ENCODE measurements at regions not wholly inside any gene's neighbourhood (a gene's known extent, or its start where the extent isn't known, plus 50 kb on each side); places are given as distances from the start of the nearest gene placed in this dataset.

DNA sequence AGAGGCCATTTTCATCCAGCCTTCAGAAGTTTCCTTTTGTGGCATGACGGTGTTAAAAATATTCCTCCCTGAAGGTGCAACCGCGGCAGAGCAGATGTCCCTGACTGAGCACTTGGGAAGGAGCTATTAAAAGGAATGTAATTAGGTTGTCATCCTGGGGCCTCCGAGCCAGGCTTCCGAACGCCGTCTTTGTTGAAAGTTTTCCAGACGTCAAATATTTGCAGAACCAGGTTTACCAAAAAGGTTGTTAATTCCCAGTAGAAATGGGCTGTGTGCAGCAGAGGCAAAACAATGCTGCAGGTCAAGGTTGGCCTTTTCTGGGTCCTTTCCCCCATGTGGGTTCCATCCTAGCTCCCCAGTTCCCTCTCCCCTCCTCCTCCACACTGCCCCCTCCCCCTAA is 88.8 kb upstream of the CALM2 start:
- no peak for DNase-seq (ENCODE audit: low spot score)

DNA sequence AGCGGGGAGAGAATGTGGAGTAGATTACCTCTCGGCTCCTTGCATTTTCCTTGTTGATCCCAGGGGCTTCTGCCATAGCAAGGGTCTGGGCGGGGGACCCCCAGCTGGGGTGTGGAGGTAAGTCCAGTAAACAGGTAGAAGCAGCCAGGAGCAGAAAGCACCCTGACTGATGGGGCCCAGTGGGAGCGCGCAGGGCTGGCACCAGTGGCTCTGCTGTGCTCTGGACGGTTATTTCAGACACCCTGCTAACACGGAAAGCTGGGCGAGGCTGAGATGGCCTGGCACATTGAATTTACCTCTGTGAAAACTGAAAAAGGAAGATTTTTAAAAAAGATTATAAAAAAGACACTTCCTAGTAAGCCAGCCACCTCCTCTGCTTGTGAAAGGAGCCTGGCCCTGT is 88.4 kb upstream of the CALM2 start:
- DNase-seq (ENCODE audit: low spot score), result no peak

DNA sequence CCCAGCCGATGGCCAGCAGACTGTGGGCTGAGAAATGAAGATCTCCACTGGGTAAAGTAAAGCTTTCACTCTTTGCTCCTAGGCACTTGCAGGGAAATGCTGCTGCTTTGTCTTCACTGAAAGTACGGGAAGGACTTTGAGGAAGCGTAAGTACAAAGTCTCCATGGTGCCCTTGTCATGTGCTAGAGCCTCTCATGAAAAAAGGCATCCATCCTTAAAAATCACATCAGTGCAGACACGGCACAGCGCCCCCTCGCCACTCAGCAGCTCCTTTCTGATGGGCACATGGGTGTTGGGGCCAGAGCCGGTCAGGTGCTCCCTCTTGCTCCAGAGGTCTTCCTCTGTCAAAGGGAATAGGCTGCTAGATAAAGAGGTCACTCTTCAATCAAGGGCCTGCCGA is 87.8 kb upstream of the CALM2 start:
- no peak for DNase-seq (ENCODE audit: low spot score)

DNA sequence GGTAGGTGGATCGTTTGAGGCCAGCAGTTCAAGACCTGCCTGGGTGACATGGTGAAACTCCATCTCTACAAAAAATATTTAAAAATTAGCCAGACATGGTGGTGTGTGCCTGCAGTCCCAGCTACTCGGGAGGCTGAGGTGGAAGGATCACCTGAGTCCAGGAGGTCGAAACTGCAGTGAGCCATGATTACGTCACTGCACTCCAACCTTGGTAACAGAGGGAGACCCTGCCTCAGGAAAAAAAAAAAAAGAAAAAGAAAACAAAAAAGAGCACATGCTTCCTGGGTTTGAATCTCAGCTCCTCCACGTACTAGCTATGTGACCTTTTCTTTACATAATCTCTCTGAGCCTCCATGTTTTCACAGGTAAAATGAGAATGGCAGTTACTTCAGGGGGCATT is 86.3 kb upstream of the CALM2 start:
- no peak for DNase-seq (ENCODE audit: low spot score)

DNA sequence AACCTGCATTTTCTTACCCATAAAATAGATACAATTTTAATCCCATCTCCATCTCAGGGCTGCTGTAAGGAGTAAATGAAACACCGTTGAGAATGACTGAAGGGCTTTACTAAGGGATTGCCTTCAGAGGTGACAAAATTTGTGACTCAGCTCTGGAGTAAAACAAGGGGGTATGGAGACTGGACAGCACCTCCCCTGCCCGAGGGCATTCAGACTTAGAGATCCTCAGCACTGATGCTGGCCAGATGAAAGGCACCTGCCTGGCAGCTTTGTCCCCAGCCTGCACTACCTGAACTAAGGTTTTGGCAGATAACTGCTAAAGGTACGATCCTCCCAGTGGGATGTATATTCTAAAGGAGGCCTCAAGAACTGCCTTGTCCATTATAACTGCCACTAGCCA is 84.7 kb upstream of the CALM2 start:
- no peak for DNase-seq (ENCODE audit: low spot score)

DNA sequence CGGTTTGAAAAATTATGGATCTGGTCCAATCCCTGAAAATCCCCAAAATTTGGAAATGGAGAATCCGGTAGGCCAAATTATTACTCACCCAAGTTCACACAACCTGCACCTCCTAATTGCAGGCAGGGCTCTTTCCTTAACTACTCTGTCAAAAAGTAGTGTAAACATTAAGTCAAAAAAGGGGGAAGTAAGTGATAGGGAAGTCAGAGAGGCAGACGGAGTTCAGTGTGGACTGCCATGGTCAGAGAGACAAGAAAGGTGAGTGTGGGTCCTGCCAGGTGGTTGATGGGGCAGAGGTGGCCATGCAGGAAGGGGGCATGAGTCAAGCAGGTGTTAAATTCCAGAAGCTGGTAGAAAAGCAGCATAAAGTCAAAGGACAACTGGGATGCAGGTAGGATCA is 83.5 kb upstream of the CALM2 start:
- no peak for DNase-seq (ENCODE audit: low spot score)

DNA sequence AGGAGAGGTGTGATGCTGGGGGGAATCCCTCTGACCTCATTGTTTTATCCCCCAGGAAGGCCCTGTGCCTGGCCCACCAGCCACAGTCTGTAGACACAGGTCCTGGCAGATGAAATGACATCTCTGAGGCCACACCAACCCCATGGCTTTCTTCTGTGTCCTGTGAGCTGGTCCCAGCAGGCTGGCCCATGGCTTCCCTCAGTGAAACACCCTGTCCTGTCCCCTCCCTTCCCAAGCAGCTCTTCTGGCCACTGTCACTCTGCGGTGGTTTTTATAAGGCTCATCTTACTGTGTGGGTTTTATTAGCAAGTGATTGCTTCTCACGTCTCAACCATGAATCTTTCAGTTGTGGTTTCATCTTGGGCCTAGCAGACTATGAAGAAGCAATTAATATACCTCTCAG is 81.6 kb upstream of the CALM2 start:
- DNase-seq (ENCODE audit: low spot score), result no peak

DNA sequence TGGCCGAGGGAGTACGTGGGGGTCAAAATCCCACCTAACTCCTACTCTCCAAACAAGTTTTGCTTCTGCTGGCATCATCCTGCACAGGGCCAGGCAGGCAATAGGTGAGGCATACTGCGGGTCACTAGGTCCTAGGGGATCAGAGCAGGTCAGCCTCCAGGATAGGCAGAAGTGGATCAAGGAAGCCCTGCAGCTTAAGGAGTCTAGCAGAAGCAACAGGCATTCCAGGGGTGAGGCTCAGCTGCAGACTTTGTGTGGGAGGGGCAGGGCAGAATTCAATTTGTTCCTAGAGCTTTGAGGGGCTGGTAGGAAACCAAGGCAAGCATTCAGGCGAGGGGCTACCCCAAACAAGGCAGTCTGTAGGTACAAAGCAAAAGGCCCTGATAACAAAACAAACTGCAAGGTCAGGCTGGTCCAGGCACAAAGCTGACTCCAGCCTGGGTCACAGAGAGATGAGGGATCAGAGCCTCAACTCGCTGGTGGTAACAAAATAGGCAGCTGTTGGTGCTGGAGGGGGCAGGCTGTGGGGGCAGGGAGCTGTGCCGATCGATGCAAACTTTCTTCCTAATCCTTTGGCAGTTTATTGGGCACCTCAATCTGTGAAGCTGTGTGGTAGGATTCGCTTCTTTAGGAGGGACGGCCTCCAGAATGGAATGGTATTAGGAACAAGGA is 80.2 kb upstream of the CALM2 start:
- DNase-seq (ENCODE audit: low spot score), result no peak

DNA sequence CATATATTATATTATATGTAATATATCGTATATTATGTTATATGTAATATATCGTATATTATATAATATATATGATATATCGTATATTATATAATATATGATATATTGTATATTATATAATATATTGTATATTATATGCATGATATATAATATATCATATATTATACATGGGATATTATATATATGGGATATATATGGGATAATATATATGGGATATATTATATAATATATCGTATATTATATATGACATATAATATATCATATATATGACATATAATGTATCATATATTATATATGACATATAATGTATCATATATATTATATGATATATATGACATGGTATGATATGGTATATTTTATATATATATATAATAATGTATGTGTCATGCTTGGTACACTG is 79.5 kb upstream of the CALM2 start:
- DNase-seq (ENCODE audit: low spot score), result no peak

DNA sequence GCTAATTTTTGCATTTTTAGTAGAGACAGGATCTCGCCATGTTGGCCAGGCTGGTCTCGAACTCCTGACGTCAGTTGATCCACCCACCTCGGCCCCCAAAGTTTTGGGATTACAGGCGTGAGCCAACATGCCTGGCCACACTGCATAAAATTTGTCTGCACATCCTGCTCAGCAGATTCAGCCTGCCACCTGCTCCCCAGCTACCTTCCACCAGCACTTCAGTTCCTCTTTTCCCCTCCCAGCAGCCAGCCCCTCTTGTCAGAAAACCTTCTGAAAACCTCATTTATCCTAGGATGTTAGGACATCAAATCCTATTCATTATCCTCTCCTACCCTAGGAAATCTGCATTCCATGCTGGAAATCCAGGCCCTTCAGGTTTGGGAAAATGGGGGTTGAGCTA is 78.2 kb upstream of the CALM2 start:
- DNase-seq (ENCODE audit: low spot score), result no peak

DNA sequence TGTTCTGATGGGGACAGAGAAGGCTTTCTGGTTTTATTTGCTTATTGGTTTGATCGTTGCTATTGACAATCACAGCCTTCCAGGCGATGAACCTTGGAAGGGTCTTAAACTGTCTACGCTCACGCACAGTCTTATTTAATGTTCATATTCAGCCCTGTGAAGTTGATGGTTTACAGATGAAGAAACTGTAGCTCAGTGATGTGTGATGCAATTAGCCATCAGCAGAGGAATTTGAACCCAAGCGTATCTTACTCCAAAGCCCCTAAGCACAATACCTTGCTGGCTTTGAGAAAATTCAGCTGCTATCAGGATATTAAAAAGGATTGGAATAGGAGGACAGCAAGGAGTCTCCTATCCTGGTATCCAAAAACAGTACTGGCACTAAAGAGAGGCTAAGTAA is 77.1 kb upstream of the CALM2 start:
- DNase-seq (ENCODE audit: low spot score), result no peak

DNA sequence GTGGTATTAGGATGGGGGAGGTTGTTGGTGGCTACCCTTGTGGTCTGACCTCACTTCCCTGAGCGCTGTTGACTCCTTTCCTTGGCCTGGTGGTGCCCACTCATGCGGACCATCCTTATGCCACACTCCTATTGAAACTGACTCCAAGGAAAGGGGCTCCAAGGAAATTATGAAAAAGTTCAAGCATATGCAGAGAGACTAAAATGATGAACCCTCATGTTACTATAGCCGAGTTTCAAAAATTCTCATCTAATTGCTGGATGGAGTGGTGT is 75.0 kb upstream of the CALM2 start:
- no peak for DNase-seq (ENCODE audit: low spot score)

DNA sequence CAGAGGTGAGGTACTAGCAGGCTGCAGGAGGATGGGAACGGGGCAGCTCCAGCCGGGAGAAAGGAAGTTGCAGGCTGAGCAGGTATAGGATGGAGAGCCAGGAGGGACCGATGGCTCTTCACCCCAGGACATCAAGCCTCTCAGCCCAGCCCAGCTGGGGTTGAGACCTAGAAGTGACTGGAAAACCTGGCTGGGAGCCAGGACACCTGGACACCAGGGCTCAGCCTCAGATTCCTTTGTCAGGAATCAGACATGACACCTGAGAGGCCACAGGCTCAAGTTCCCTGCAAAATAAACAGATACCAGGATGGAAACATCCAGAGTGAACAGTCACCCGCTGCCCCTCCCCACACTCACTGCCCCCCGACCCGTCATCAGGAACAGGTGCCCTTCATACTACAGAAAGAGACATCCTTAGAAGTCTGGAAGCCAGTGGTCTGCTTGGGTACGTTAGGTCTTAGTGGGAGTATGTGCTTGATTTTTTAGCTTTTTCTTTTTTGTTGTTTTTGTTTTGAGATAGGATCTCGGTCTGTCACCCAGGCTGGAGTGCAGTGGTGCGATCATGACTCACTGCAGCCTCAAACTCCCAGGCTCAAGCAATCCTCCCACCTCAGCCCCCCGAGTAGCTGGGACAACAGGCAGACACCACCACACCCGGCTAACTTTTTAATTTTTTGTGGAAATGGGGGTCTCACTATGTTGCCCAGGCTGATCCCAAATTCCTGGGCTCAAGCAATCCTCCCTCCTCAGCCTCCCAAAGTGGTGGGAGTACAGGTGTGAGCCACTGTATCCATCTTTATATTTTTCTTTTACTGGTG is 74.5 kb upstream of the CALM2 start:
- DNase-seq (ENCODE audit: low spot score), result no peak

DNA sequence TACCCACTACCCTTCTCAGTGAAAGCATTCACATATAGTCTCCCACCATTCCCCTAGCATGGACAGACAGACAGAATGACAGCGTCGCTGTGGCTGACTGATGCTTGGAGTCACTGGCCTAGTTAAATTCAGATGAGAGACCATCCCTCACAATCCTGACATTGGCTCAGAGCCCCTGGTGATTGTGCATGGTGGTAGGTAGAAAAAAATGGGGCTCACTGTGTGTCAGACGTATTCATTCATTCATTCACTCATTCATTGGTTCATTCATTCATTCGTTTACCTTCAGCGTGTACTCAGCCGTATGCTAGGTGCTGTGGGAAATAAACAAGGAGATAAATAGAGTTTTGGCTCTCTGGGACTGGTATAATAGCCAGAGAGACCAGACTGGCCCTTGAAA is 73.6 kb upstream of the CALM2 start:
- no peak for DNase-seq (ENCODE audit: low spot score)

DNA sequence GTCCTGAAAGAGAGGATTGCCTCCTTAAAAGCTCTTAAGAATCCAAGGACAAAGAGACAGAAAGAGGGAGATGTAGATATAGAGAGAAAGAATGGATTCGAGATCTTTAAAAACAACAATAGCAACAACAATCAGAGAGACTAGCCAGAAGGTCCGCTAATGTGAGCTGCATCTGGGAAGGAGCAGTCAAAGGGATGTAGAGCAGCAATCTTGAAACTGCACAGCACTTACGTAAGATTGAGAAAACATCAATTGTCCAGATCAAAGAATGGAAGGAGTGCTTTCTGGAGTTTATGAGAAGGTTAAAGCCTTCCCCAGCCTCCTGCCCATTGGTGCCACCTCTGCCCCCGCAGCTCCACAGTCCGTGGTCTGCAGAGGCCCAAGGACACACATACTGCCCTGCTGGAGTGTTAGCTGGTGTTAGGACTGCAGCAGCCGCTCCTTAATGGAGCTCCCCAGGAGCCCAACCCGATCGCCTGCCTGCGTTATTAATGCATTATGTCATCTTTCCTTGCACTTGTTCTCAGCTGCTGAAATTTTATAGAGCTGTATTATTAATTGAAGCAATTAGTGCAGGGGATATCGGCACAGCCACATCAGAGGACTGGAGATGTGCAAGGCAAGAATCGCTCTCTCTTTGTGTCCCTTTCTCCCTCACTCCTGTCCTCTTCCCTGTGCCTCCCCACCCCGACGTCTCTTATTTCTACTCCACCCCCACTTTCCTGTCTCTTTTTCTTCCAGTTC is 73.0 kb upstream of the CALM2 start:
- no peak for DNase-seq (ENCODE audit: low spot score)

DNA sequence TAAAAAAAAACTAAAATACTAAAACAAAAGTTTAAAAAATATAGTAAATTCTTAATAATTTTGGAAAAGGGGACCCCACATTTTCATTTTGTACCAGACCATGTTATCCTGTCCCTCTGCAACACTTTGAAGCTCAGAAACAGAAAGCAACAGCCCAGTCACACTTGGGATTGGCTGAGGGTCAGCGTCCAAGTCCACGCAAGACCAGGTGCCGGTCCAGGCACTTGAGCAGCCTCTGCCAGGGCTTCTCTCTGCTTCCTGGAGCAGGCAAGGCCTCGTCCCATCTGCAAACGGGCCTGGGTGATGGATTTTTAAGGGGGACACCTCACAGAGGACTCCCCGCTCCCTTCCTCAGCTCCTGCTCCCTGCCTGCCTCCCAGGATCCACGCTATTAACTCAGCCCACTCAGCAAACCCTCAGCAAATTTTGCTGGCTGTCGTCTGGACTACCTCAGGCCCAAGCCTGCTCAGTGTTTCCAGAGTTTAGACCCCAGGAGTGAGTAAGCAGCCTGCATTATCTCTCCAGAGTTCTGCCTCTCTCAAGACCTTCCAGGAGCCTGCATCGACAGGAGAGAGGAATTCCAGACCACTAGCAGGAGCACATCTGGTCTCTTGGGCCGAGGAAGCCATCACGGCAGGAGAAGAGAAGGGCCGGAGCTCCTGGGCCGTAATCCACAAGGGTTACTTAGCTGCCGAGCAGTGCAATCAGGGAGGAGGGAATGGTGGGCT is 67.4 kb upstream of the CALM2 start:
- no peak for DNase-seq (ENCODE audit: low spot score)

DNA sequence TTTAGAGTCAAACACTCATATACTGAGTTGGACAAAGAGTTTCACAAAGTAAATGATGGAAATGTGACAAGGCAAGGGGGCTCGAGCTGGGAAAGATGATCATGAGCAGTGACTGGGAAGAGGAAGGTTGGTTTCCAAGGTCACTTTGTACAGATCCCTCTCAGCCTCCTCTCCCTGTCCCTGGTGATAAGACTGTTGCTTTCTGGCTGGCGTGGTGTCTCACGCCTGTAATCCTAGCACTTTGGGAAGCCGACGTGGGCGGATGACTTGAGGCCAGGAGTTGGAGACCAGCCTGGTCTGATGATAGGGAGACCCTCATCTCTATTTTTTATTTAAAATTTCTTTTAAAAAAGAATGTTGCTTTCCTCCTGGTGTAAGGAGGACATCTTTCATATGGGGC is 65.4 kb upstream of the CALM2 start:
- no peak for DNase-seq (ENCODE audit: low spot score)

DNA sequence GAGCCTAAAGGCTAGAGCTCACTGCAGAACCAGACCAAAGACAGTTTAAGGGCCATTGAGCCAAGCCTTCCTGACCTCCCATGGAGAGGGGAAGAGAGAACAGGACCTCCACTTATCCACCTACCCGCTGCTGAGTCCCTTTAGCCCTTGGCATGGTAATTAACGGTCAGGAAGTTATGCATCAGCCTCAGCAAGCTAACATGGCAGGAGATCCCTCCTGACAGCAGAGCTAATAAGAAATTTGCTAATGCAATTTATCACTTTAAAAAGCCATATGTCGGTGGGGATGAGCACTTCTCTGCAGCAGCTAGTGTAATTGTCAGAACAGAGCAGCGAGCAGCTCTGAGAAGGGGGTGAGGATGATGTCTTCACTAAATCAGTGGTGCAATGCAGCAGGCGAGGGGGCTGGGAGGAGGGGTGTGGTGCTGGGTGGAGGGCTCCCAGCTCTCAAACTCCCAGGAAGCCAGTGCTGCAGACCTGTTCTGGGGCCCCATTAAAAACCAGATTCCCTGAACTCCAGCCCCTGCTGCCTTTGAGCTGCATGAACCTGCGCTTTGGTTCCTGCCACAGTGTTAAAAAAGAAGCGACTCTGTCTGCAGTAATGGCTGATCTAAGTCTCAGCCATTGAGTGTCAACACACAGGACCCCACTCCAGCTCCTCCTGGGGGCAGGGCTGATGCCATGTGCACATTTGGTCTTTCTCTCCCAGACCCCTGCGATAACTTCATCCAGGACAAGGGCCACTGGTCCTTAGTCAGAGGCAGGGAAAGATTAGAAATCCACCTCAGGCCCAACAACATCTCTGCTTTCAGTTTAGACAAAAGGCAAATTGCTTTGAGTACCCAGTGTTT is 63.0 kb upstream of the CALM2 start:
- no peak for DNase-seq (ENCODE audit: low spot score)

DNA sequence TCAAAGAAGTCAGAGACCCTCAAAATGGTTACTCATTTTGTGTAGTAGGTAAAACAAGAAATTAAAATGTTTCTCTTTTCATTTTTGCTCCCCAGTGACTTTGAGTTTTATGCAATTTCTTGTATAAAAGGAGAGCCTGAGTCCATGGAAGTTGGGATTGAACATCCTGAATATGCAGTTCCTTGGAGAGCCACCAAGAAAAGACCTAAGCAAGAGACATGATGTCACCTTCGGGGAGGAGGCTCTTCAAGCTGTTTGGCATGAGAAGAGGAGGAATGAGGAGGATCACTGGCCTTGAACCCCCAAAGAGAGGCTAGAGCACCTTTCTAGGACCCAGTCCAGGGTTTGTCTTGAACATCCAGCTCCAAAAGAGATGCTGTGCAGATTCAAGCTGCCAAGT is 62.3 kb upstream of the CALM2 start:
- no peak for DNase-seq (ENCODE audit: low spot score)

DNA sequence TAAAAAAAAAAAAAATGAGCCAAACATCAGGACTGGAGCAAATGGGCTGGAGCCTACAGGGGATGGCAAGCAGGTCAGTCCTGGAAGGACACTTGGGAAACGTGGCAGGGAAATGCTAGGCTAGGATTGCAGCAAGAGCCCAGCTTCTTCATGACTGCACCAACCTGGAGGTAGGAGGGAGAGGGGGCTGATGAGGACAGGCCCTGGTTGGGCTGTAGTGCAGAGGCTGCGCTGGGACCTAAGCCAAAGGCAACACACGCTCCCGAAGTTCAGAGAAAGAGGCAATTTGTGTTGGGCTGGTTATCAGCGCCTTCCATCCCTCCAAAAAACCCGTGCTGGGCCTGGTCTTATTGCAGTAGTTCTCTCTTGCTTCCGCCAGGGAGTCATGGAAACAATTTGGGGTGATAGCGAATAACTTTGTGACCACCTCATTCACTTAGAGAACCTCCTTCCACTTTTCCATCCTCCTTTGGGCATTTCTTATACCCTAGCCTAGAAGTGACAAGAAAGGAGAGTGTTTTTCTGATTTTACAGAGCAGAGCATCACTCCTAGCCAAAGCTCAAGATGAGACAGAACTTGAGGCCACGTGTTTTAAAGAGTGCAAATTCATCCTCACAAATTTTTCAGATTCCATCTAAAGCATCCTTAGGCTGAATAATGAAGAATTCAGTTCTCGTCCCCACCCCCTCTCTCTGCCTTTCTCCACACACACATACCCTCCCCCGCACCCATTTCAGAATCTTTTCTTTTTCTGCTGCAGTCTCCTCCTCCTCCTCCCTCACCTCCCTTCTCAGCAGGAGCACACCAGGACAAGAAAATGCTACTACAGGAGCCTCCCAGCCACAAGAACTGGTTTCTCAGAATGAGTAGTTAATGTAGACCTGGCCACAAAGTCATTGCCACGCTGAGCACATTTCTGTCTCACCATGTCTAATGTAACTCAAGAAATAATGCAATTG is 61.3 kb upstream of the CALM2 start:
- no peak for DNase-seq (ENCODE audit: low spot score)
